H1 (cell line): ENCODE measurements at regions not wholly inside any gene's neighbourhood (a gene's known extent, or its start where the extent isn't known, plus 50 kb on each side); places are given as distances from the start of the nearest gene placed in this dataset.

Source experiments
- CTCF ChIA-PET: fragments of 300-600 bp; sonication (Branson Sonifier 250); formaldehyde crosslinking; loops from one replicate; lab custom pipeline; 2021; ENCODE audit not compliant: partially characterized antibody; lab: Charles Lee
- POLR2A ChIA-PET: fragments of 300-600 bp; sonication (Branson Sonifier 250); formaldehyde crosslinking; loops from one replicate; lab custom pipeline; 2021; ENCODE audit warnings: inconsistent platforms; ENCODE audit not compliant: partially characterized antibody; lab: Charles Lee
- DNase-seq, 2 experiments: peaks; one replicate each; pipeline versions ENCODE4 v3.0.0 to v3.0.0-alpha.2; 2010 to 2022; ENCODE audit warnings: low spot score in 2 of 2, low read depth in 1 of 2, mixed read lengths in 1 of 2
- FAIRE-seq: peaks from 2 replicates; lab custom pipeline; 2011; peaks lifted over from hg19 to GRCh38; lab: Jason Lieb, UNC
- H2AFZ ChIP-seq: 2 replicates; pipeline ENCODE4 v1.8.1; 2012; ENCODE audit warnings: low read length, inconsistent platforms
- H2AK5ac ChIP-seq: 2 replicates; pipeline ENCODE4 v1.6.1; 2013; ENCODE audit warnings: low read depth, low read length
- H2BK120ac ChIP-seq: replicated peaks from 2 replicates; pipeline ENCODE3; 2013; ENCODE audit warnings: low read depth, low read length, inconsistent platforms
- H2BK12ac ChIP-seq: 2 replicates; pipeline ENCODE4 v1.6.1; 2013; ENCODE audit warnings: low read depth, low read length
- H2BK15ac ChIP-seq: 2 replicates; pipeline ENCODE4 v1.6.1; 2013; ENCODE audit warnings: low read length
- H2BK20ac ChIP-seq: 2 replicates; pipeline ENCODE4 v1.6.1; 2013; ENCODE audit warnings: low read length
- H2BK5ac ChIP-seq: 2 replicates; pipeline ENCODE4 v1.6.1; 2013; ENCODE audit warnings: low read depth, low read length
- H3K14ac ChIP-seq: 2 replicates; pipeline ENCODE4 v1.6.1; 2013; ENCODE audit warnings: inconsistent platforms; ENCODE audit not compliant: insufficient read length
- H3K18ac ChIP-seq: 2 replicates; pipeline ENCODE4 v1.6.1; 2013; ENCODE audit warnings: low read length; ENCODE audit errors: extremely low read depth
- H3K23ac ChIP-seq: 2 replicates; pipeline ENCODE4 v1.6.1; 2013; ENCODE audit warnings: inconsistent platforms; ENCODE audit not compliant: insufficient read length
- H3K23me2 ChIP-seq: 2 replicates; pipeline ENCODE4 v1.6.1; 2013; ENCODE audit warnings: low read depth, low read length
- H3K27ac ChIP-seq: 2 replicates; pipeline ENCODE4 v1.6.1; 2011; ENCODE audit warnings: low read depth, low read length, inconsistent platforms
- H3K27me3 ChIP-seq, 4 experiments: replicated peaks in 1 of 4; 1 replicate in 1 of 4; 2 replicates in 3 of 4; pipeline versions ENCODE4 v1.6.1 to v1.8.1; 2011 to 2013; ENCODE audit warnings: low read length in 3 of 4, mild to moderate bottlenecking in 3 of 4, inconsistent platforms in 2 of 4, mixed read lengths in 2 of 4, moderate library complexity in 1 of 4; ENCODE audit not compliant: control insufficient read depth in 3 of 4, insufficient read depth in 3 of 4; ENCODE audit errors: extremely low read depth in 1 of 4
- H3K36me3 ChIP-seq, 4 experiments: 2 replicates each; pipeline versions ENCODE4 v1.6.1 to v1.8.1; 2011 to 2013; ENCODE audit warnings: mild to moderate bottlenecking in 4 of 4, low read length in 3 of 4, moderate library complexity in 2 of 4, control low read depth in 1 of 4, inconsistent platforms in 1 of 4; ENCODE audit not compliant: insufficient read depth in 4 of 4, control insufficient read depth in 2 of 4
- H3K4ac ChIP-seq: replicated peaks from 2 replicates; pipeline ENCODE3; 2013; ENCODE audit warnings: low read length, low read depth, mixed read lengths, inconsistent platforms; ENCODE audit not compliant: insufficient read length
- H3K4me1 ChIP-seq, 4 experiments: replicated peaks in 1 of 4; 1 replicate in 1 of 4; 2 replicates in 3 of 4; pipeline versions ENCODE4 v1.6.1 to v1.8.1; 2011 to 2013; ENCODE audit warnings: low read length in 3 of 4, inconsistent platforms in 2 of 4, mixed read lengths in 1 of 4; ENCODE audit not compliant: insufficient read depth in 4 of 4, control insufficient read depth in 3 of 4
- H3K4me2 ChIP-seq, 2 experiments: 2 replicates each; pipeline versions ENCODE4 v1.6.1 to v1.8.1; 2011 to 2013; ENCODE audit warnings: low read depth in 2 of 2, low read length in 2 of 2, control low read depth in 1 of 2, inconsistent platforms in 1 of 2, mild to moderate bottlenecking in 1 of 2; ENCODE audit not compliant: insufficient read depth in 1 of 2
- H3K4me3 ChIP-seq, 4 experiments: fragments of 200-600, 300-600 bp in 1 of 4; sonication (generic), shearing (Covaris generic), sonication (Bioruptor Twin) in 1 of 4; 2 replicates each; pipeline versions ENCODE4 v1.5.1 to v1.8.1; 2011 to 2016; ENCODE audit warnings: low read length in 4 of 4, low read depth in 3 of 4, control low read depth in 2 of 4, inconsistent platforms in 2 of 4, mild to moderate bottlenecking in 2 of 4, mixed read lengths in 1 of 4, moderate library complexity in 1 of 4; ENCODE audit not compliant: insufficient read depth in 2 of 4; ENCODE audit errors: extremely low read depth in 1 of 4
- H3K56ac ChIP-seq: replicated peaks from 2 replicates; pipeline ENCODE3; 2013; ENCODE audit warnings: low read depth, mild to moderate bottlenecking, mixed read lengths, low read length, inconsistent platforms; ENCODE audit not compliant: insufficient read length
- H3K79me1 ChIP-seq: 2 replicates; pipeline ENCODE4 v1.6.1; 2013; ENCODE audit warnings: low read depth, low read length, control low read depth
- H3K79me2 ChIP-seq, 2 experiments: 2 replicates each; pipeline versions ENCODE4 v1.6.1 to v1.8.1; 2012 to 2013; ENCODE audit warnings: low read length in 2 of 2, mild to moderate bottlenecking in 2 of 2, inconsistent platforms in 1 of 2; ENCODE audit not compliant: insufficient read depth in 2 of 2, control insufficient read depth in 1 of 2
- H3K9ac ChIP-seq, 4 experiments: replicated peaks in 1 of 4; 1 replicate in 1 of 4; 2 replicates in 3 of 4; pipeline versions ENCODE4 v1.6.1 to v1.8.1; 2011 to 2013; ENCODE audit warnings: low read depth in 3 of 4, low read length in 3 of 4, control low read depth in 2 of 4, mild to moderate bottlenecking in 2 of 4, moderate library complexity in 2 of 4, inconsistent platforms in 1 of 4; ENCODE audit errors: extremely low read depth in 1 of 4
- H3K9me3 ChIP-seq, 2 experiments: 2 replicates each; pipeline versions ENCODE4 v1.6.1 to v1.8.1; 2012 to 2013; ENCODE audit warnings: mild to moderate bottlenecking in 2 of 2, moderate library complexity in 2 of 2, control low read depth in 1 of 2, inconsistent platforms in 1 of 2, low read depth in 1 of 2, low read length in 1 of 2, mixed read lengths in 1 of 2; ENCODE audit not compliant: insufficient read depth in 2 of 2
- H4K20me1 ChIP-seq, 2 experiments: replicated peaks in 1 of 2; 2 replicates each; pipeline versions ENCODE3 to v1.8.1; 2011 to 2013; ENCODE audit warnings: inconsistent platforms in 2 of 2, low read length in 2 of 2, mild to moderate bottlenecking in 1 of 2; ENCODE audit not compliant: insufficient read depth in 2 of 2, control insufficient read depth in 1 of 2
- H4K5ac ChIP-seq: 2 replicates; pipeline ENCODE4 v1.6.1; 2013; ENCODE audit warnings: low read length, low read depth, mixed read lengths, inconsistent platforms; ENCODE audit not compliant: insufficient read length
- H4K8ac ChIP-seq: 2 replicates; pipeline ENCODE4 v1.8.0; 2013; ENCODE audit warnings: mild to moderate bottlenecking, moderate library complexity, low read length, inconsistent platforms; ENCODE audit not compliant: insufficient read depth; ENCODE audit errors: extremely low read depth
- H4K91ac ChIP-seq: replicated peaks from 2 replicates; pipeline ENCODE3; 2013; ENCODE audit warnings: low read length, mixed read lengths, inconsistent platforms; ENCODE audit not compliant: insufficient read length
- ATF3 ChIP-seq: IDR thresholded peaks from 2 replicates; pipeline ENCODE4 v1.6.1; 2011; ENCODE audit warnings: low read depth, mild to moderate bottlenecking, low read length; ENCODE audit not compliant: insufficient read depth
- CBX8 ChIP-seq: fragments of 300-800, 300-1000 bp; sonication (generic); IDR thresholded peaks from 2 replicates; pipeline ENCODE4 v1.7.1; 2016; ENCODE audit warnings: low read depth, low read length, borderline replicate concordance
- CHD2 ChIP-seq: IDR thresholded peaks from 2 replicates; pipeline ENCODE4 v1.6.1; 2012; ENCODE audit warnings: low read length, improper control_type of control experiment
- EGR1 ChIP-seq: IDR thresholded peaks from 2 replicates; pipeline ENCODE4 v1.6.1; 2011; ENCODE audit warnings: low read depth, low read length, borderline replicate concordance
- EP300 ChIP-seq, 2 experiments: IDR thresholded peaks; 1 replicate in 1 of 2; 2 replicates in 1 of 2; pipeline ENCODE4 v1.6.1; 2011 to 2012; ENCODE audit warnings: low read depth in 2 of 2, low read length in 2 of 2, mild to moderate bottlenecking in 2 of 2, borderline replicate concordance in 1 of 2, inconsistent platforms in 1 of 2, moderate library complexity in 1 of 2
- EZH2 ChIP-seq: fragments of 200-600 bp; sonication (generic); IDR thresholded peaks from 2 replicates; pipeline ENCODE4 v1.7.1; 2012; ENCODE audit warnings: low read depth, mild to moderate bottlenecking, moderate library complexity, low read length, inconsistent platforms; ENCODE audit not compliant: severe bottlenecking
- JUND ChIP-seq: IDR thresholded peaks from 2 replicates; pipeline ENCODE4 v1.6.1; 2011; ENCODE audit warnings: mild to moderate bottlenecking, improper control_type of control experiment, low read length
- MAFK ChIP-seq: IDR thresholded peaks from 2 replicates; pipeline ENCODE4 v1.6.1; 2012; ENCODE audit warnings: low read depth, mild to moderate bottlenecking, improper control_type of control experiment, low read length
- MAX ChIP-seq: IDR thresholded peaks from 2 replicates; pipeline ENCODE4 v1.6.1; 2012; ENCODE audit warnings: inconsistent platforms
- POU5F1 ChIP-seq: IDR thresholded peaks from 2 replicates; pipeline ENCODE4 v1.6.1; 2011; ENCODE audit warnings: low read depth, mild to moderate bottlenecking, low read length, moderate library complexity
- RNF2 ChIP-seq: fragments of 200-900, 300-1000 bp; sonication (generic); IDR thresholded peaks from 2 replicates; pipeline ENCODE4 v1.7.1; 2016; ENCODE audit warnings: borderline replicate concordance, low read depth, mild to moderate bottlenecking, antibody characterized with exemption, low read length; ENCODE audit not compliant: poor library complexity, severe bottlenecking; ENCODE audit errors: missing control alignments
- RXRA ChIP-seq: IDR thresholded peaks from 2 replicates; pipeline ENCODE4 v1.6.1; 2011; ENCODE audit warnings: low read depth, mild to moderate bottlenecking, low read length, moderate library complexity; ENCODE audit not compliant: insufficient read depth
- SUZ12 ChIP-seq: fragments of 200-600 bp; sonication (generic); IDR thresholded peaks from 2 replicates; pipeline ENCODE4 v1.6.1; 2012; ENCODE audit warnings: mild to moderate bottlenecking, inconsistent platforms, low read length, moderate library complexity, mixed read lengths
- TAF7 ChIP-seq: optimal IDR thresholded peaks from 2 replicates; pipeline ENCODE3; 2011; ENCODE audit warnings: low read depth, mild to moderate bottlenecking, inconsistent platforms, low read length, moderate library complexity, borderline replicate concordance
- WGBS, 2 experiments: shearing (Covaris generic) in 1 of 2; methylation state at CpG; one replicate each; pipeline versions ENCODE4 v1.1.6 to v1.1.7; 2013 to 2015; ENCODE audit warnings: low lambda C conversion rate in 2 of 2, mixed read lengths in 2 of 2, inconsistent platforms in 1 of 2, low coverage in 1 of 2, missing lambda C conversion rate in 1 of 2; ENCODE audit not compliant: insufficient replicate concordance in 2 of 2, insufficient coverage in 1 of 2, insufficient read length in 1 of 2; ENCODE audit errors: extremely low coverage in 1 of 2, missing lambda C conversion rate in 1 of 2; 5-methylcytosine and 5-hydroxymethylcytosine counted together

GRCh38 chr13:62747152-62747551, 1331.5 kb upstream of the PCDH20 start:
- ChIA-PET POLR2A (no interaction called here), CTCF (no interaction called here)
- Histone ChIP-seq H2AFZ (no peak overlapping the region), H3K4me2 (no peak overlapping the region), H3K9ac (no peak overlapping the region), H2BK15ac (no peak overlapping the region), H4K5ac (no peak overlapping the region), H3K4me1 (no peaks in the 10 kb centered on the region), H3K23ac (no peak overlapping the region), H2BK120ac (no peak overlapping the region), H3K27ac (no peak overlapping the region), H3K36me3 (no peaks in the 10 kb centered on the region), H3K4ac (no peak overlapping the region), H2BK20ac (no peak overlapping the region), H4K20me1 (no peaks in the 10 kb centered on the region), H3K79me1 (no peaks in the 10 kb centered on the region), H3K27me3 (no peaks in the 10 kb centered on the region), H3K56ac (no peak overlapping the region), H3K14ac (no peak overlapping the region), H2BK12ac (no peak overlapping the region), H3K18ac (no peak overlapping the region), H4K91ac (no peak overlapping the region), H4K8ac (no peak overlapping the region), H2AK5ac (no peak overlapping the region), H2BK5ac (no peak overlapping the region), H3K79me2 (no peaks in the 10 kb centered on the region), H3K9me3 (no peaks in the 10 kb centered on the region), H3K23me2 (no peaks in the 10 kb centered on the region), H3K4me3 (no peak overlapping the region)
- DNase-seq (no peak), FAIRE-seq (no peak)
- 94% methylated on average over 2 of the region's 2 CpGs; no CpG with 5 or more reads in 1 of the 2 experiments for WGBS, 2 experiments
- TF ChIP-seq TAF7 (no peak), EGR1 (no peak), SUZ12 (no peak), CHD2 (no peak), MAX (no peak), CBX8 (no peak), EZH2 (no peak), ATF3 (no peak), RXRA (no peak), POU5F1 (no peak), EP300 (IDR thresholded peaks at IDR 0.05; ENCODE audit: borderline replicate concordance in 1 of 2, low read depth in 2 of 2, low read length in 2 of 2) (no peak), JUND (no peak), RNF2 (no peak), MAFK (no peak)
